ENCODE measurements at regions not wholly inside any gene's neighbourhood (a gene's known extent, or its start where the extent isn't known, plus 50 kb on each side); places are given as distances from the start of the nearest gene placed in this dataset.

GRCh38 chr1:60156371-60156770 is 82.8 kb upstream of the C1orf87 start:
- no peak overlapping the region for H3K9ac ChIP-seq (ENCODE audit: extremely low read depth, low read length, poor library complexity, severe bottlenecking)
- no peaks in the 10 kb centered on the region for H3K27me3 Mint-ChIP-seq (ENCODE audit: insufficient read depth)
- H3K27ac Mint-ChIP-seq, result no peak overlapping the region
- H3K27me3 ChIP-seq (ENCODE audit: control insufficient read depth, insufficient read depth, low read length, poor library complexity, severe bottlenecking), result no peaks in the 10 kb centered on the region
- no peak overlapping the region for H3K4me3 ChIP-seq (ENCODE audit: low read length)
- H3K36me3 ChIP-seq (ENCODE audit: control insufficient read depth, insufficient read depth, low read length), result no peaks in the 10 kb centered on the region
- H3K4me1 Mint-ChIP-seq, result no peaks in the 10 kb centered on the region
- no peak overlapping the region for H3K4me3 Mint-ChIP-seq
- no peaks in the 10 kb centered on the region for H3K9me3 ChIP-seq (ENCODE audit: control insufficient read depth, low read length)
- no peaks in the 10 kb centered on the region for H3K36me3 Mint-ChIP-seq (ENCODE audit: low read depth)
- 62% methylated on average over 1 of the region's 1 CpG; no CpG with 5 or more reads in 1 of the 2 experiments for WGBS, 2 experiments (ENCODE audit: insufficient coverage in 1 of 2, insufficient read length in 1 of 2)
- no peak for TF ChIP-seq CTCF (conservative IDR thresholded peaks at IDR 0.05)
- no peak overlapping the region for H3K27ac ChIP-seq (ENCODE audit: low read depth, low read length)
- no peaks in the 10 kb centered on the region for H3K9me3 Mint-ChIP-seq
- no peak for DNase-seq
- no peaks in the 10 kb centered on the region for H3K4me1 ChIP-seq (ENCODE audit: control insufficient read depth, insufficient read depth, low read length)

- Histone ChIP-seq H3K27me3 (ENCODE audit: control insufficient read depth, insufficient read depth, low read length, poor library complexity, severe bottlenecking) (no peaks in the 10 kb centered on the region), H3K4me3 (ENCODE audit: low read length) (no peak overlapping the region), H3K9ac (ENCODE audit: extremely low read depth, low read length, poor library complexity, severe bottlenecking) (no peak overlapping the region), H3K9me3 (ENCODE audit: control insufficient read depth, low read length) (no peaks in the 10 kb centered on the region), H3K27ac (ENCODE audit: low read depth, low read length) (no peak overlapping the region), H3K4me1 (ENCODE audit: control insufficient read depth, insufficient read depth, low read length) (no peaks in the 10 kb centered on the region), H3K36me3 (ENCODE audit: control insufficient read depth, insufficient read depth, low read length) (no peaks in the 10 kb centered on the region)
- H3K27ac Mint-ChIP-seq, result no peak overlapping the region
- H3K4me1 Mint-ChIP-seq, result no peaks in the 10 kb centered on the region
- WGBS, 2 experiments (ENCODE audit: insufficient coverage in 1 of 2, insufficient read length in 1 of 2), result 91 to 100% methylated on average over 2 of the region's 2 CpGs
- no peaks in the 10 kb centered on the region for H3K9me3 Mint-ChIP-seq
- H3K27me3 Mint-ChIP-seq (ENCODE audit: insufficient read depth), result no peaks in the 10 kb centered on the region
- no peak for DNase-seq
- no peaks in the 10 kb centered on the region for H3K36me3 Mint-ChIP-seq (ENCODE audit: low read depth)
- no peak for TF ChIP-seq CTCF (conservative IDR thresholded peaks at IDR 0.05)
- no peak overlapping the region for H3K4me3 Mint-ChIP-seq
These were observed 80.4 kb upstream of the C1orf87 start for GRCh38 chr1:60153961-60154360.

GRCh38 chr1:60152891-60153290 is 79.3 kb upstream of the C1orf87 start:
- Mint-ChIP-seq H3K9me3 (no peaks in the 10 kb centered on the region), H3K27me3 (ENCODE audit: insufficient read depth) (no peaks in the 10 kb centered on the region), H3K4me1 (no peaks in the 10 kb centered on the region), H3K36me3 (ENCODE audit: low read depth) (no peaks in the 10 kb centered on the region), H3K27ac (no peak overlapping the region), H3K4me3 (no peak overlapping the region)
- H3K4me3 ChIP-seq (ENCODE audit: low read length), result no peak overlapping the region
- WGBS, 2 experiments (ENCODE audit: insufficient coverage in 1 of 2, insufficient read length in 1 of 2), result 71 to 75% methylated on average over 1 of the region's 2 CpGs
- H3K36me3 ChIP-seq (ENCODE audit: control insufficient read depth, insufficient read depth, low read length), result no peaks in the 10 kb centered on the region
- no peaks in the 10 kb centered on the region for H3K4me1 ChIP-seq (ENCODE audit: control insufficient read depth, insufficient read depth, low read length)
- no peak overlapping the region for H3K9ac ChIP-seq (ENCODE audit: extremely low read depth, low read length, poor library complexity, severe bottlenecking)
- no peak for DNase-seq
- no peaks in the 10 kb centered on the region for H3K27me3 ChIP-seq (ENCODE audit: control insufficient read depth, insufficient read depth, low read length, poor library complexity, severe bottlenecking)
- no peaks in the 10 kb centered on the region for H3K9me3 ChIP-seq (ENCODE audit: control insufficient read depth, low read length)
- no peak overlapping the region for H3K27ac ChIP-seq (ENCODE audit: low read depth, low read length)
- no peak for TF ChIP-seq CTCF (conservative IDR thresholded peaks at IDR 0.05)
